ENCODE measurements at regions not wholly inside any gene's neighbourhood (a gene's known extent, or its start where the extent isn't known, plus 50 kb on each side); places are given as distances from the start of the nearest gene placed in this dataset.

DNA sequence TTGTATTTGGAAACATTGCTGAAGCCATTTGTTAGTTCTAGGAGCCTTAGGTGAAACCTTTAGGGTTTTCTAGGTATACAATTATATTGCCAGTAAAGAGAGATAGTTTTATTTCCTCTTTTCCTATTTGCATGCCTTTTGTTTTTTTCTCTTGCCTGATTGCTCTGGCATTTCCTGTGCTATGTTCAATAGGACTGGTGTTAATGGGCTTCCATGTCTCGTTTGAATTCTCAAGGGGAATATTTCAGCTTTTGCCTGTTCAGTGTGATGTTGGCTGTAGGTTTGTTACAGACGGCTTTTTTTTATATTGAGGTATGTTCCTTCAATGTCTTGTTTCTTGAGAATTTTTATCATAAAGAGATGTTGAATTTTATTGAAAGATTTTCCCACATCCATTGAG is 1054.9 kb upstream of the NXPH2 start:
- Histone ChIP-seq H3K36me3 (no peaks in the 10 kb centered on the region), H3K9me3 (no peaks in the 10 kb centered on the region), H3K27ac (no peak overlapping the region), H3K4me3 (no peak overlapping the region), H3K27me3 (no peaks in the 10 kb centered on the region), H3K4me1 (no peaks in the 10 kb centered on the region)
- TF ChIP-seq EP300 (IDR thresholded peaks at IDR 0.05) (no peak), POLR2AphosphoS5 (IDR thresholded peaks at IDR 0.05) (no peak), POLR2A (IDR thresholded peaks at IDR 0.05) (no peak)
- TF ChIP-seq, protein P1, sequence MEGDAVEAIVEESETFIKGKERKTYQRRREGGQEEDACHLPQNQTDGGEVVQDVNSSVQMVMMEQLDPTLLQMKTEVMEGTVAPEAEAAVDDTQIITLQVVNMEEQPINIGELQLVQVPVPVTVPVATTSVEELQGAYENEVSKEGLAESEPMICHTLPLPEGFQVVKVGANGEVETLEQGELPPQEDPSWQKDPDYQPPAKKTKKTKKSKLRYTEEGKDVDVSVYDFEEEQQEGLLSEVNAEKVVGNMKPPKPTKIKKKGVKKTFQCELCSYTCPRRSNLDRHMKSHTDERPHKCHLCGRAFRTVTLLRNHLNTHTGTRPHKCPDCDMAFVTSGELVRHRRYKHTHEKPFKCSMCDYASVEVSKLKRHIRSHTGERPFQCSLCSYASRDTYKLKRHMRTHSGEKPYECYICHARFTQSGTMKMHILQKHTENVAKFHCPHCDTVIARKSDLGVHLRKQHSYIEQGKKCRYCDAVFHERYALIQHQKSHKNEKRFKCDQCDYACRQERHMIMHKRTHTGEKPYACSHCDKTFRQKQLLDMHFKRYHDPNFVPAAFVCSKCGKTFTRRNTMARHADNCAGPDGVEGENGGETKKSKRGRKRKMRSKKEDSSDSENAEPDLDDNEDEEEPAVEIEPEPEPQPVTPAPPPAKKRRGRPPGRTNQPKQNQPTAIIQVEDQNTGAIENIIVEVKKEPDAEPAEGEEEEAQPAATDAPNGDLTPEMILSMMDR (IDR thresholded peaks at IDR 0.05), result no peak
- no peak for DNase-seq
- intact Hi-C loops (cut with DNase I; ENCODE audit: low total_unique reads), result no loop called here
- 56 to 68% (median 58%) methylated on average over 2 of the region's 2 CpGs for WGBS, 5 donors

- Histone ChIP-seq H3K4me1 (no peaks in the 10 kb centered on the region), H3K36me3 (no peaks in the 10 kb centered on the region), H3K27ac (no peak overlapping the region), H3K27me3 (no peaks in the 10 kb centered on the region), H3K9me3 (no peaks in the 10 kb centered on the region), H3K4me3 (no peak overlapping the region)
- no peak for DNase-seq
- TF ChIP-seq POLR2AphosphoS5 (IDR thresholded peaks at IDR 0.05) (no peak), EP300 (IDR thresholded peaks at IDR 0.05) (no peak), POLR2A (IDR thresholded peaks at IDR 0.05) (no peak)
- TF ChIP-seq, protein P1 (IDR thresholded peaks at IDR 0.05), result no peak
- WGBS, 5 donors, result 25 to 43% (median 32%) methylated on average over 3 of the region's 3 CpGs
- intact Hi-C loops (cut with DNase I; ENCODE audit: low total_unique reads), result no loop called here
Observed at GRCh38 chr2:139828011-139828410, 1047.8 kb upstream of the NXPH2 start.

DNA sequence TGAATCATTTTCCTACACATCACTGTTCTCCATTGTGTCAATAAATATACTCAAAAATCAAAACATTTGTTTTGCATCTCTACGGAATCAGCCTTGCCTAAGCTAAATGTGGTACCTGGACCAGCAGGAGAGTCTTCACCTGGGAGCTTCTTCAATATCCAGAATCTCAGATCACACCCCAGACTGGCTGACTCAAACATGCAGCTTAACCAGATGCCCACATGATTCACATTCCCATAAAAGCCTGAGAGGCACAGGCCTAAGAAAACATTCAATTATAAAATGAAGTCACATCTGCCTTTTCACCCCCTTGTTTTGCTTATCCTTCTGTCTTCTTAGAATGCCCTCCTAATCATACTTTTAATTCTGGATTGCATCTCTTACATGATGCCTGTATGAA is 1045.5 kb upstream of the NXPH2 start:
- Histone ChIP-seq H3K4me1 (no peaks in the 10 kb centered on the region), H3K27me3 (no peaks in the 10 kb centered on the region), H3K36me3 (no peaks in the 10 kb centered on the region), H3K9me3 (peaks cover 0 to 11% (median 0%) of the 10 kb centered on the region in 4 donors), H3K4me3 (no peak overlapping the region), H3K27ac (no peak overlapping the region)
- no peak for DNase-seq
- intact Hi-C loops (cut with DNase I; ENCODE audit: low total_unique reads), result no loop called here
- TF ChIP-seq POLR2AphosphoS5 (IDR thresholded peaks at IDR 0.05) (no peak), POLR2A (IDR thresholded peaks at IDR 0.05) (no peak), EP300 (IDR thresholded peaks at IDR 0.05) (no peak)
- TF ChIP-seq, protein P1 (IDR thresholded peaks at IDR 0.05), result no peak
- WGBS, 5 donors, result 50 to 63% (median 56%) methylated on average over 1 of the region's 1 CpG

DNA sequence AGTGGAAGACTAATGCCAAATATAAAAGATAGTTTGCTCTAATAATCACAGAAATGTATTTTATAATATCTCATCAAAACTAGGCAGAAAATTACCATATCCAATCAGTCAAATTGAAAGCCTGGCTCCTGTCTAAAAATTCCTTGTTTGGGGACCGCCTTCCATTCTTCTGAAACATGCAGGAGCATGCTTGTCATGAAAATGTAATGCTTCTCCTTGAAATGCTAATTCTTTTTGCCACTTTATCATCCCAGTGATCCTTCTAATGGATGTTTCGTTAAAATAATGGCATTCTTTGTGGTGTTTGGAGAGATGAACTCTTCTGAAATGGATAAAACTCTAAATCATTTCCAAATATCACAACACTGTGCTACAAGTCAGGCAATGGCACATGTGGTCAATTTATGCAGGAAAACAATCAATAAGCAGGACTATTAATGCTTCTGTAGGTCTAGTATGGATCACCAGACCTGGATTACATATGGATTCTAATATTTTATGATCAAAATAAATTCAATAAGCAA is 1039.1 kb upstream of the NXPH2 start:
- Histone ChIP-seq H3K36me3 (no peaks in the 10 kb centered on the region), H3K27me3 (no peaks in the 10 kb centered on the region), H3K4me1 (no peaks in the 10 kb centered on the region), H3K4me3 (no peak overlapping the region), H3K9me3 (peaks cover 0 to 11% (median 0%) of the 10 kb centered on the region in 4 donors), H3K27ac (no peak overlapping the region)
- TF ChIP-seq, protein P1 (IDR thresholded peaks at IDR 0.05), result no peak
- no peak for TF ChIP-seq POLR2AphosphoS5 (IDR thresholded peaks at IDR 0.05)
- no peak for DNase-seq
- WGBS, 5 donors, result 38 to 46% (median 42%) methylated on average over 2 of the region's 2 CpGs
- intact Hi-C loops (cut with DNase I; ENCODE audit: low total_unique reads), result no loop called here
